GM18505 (cell line): ENCODE measurements at regions not wholly inside any gene's neighbourhood (a gene's known extent, or its start where the extent isn't known, plus 50 kb on each side); places are given as distances from the start of the nearest gene placed in this dataset.

Experiments used
- ATAC-seq: cut with Tn5 transposase; IDR thresholded peaks from one replicate; pipeline ENCODE4 v1.9.1; 2021; ENCODE audit not compliant: unreplicated experiment
- POLR2A ChIP-seq: IDR thresholded peaks from 4 replicates; pipeline ENCODE4 v1.6.1; 2011; ENCODE audit warnings: borderline replicate concordance; ENCODE audit not compliant: insufficient read depth, insufficient read length; ENCODE audit errors: extremely low read depth

- TF ChIP-seq POLR2A, result no peak
- ATAC-seq, result no peak
Observed at GRCh38 chrX:140848800-140849199, 139.2 kb downstream of the LINC00632 start.

GRCh38 chrX:140860718-140861117 lies 141.7 kb upstream of the SPANXB1 start:
- no peak for ATAC-seq
- TF ChIP-seq POLR2A, result no peak

GRCh38 chrX:140866446-140866845 lies 135.9 kb upstream of the SPANXB1 start:
- TF ChIP-seq POLR2A, result no peak
- no peak for ATAC-seq

- ATAC-seq, result no peak
- no peak for TF ChIP-seq POLR2A
Observed at GRCh38 chrX:140912606-140913005, 89.8 kb upstream of the SPANXB1 start.

- ATAC-seq, result no peak
- no peak for TF ChIP-seq POLR2A
Observed at GRCh38 chrX:140913802-140914501, 88.4 kb upstream of the SPANXB1 start.

GRCh38 chrX:140916872-140917271 lies 85.5 kb upstream of the SPANXB1 start:
- no peak for TF ChIP-seq POLR2A
- no peak for ATAC-seq

GRCh38 chrX:140917354-140918115 lies 84.9 kb upstream of the SPANXB1 start:
- no peak for ATAC-seq
- no peak for TF ChIP-seq POLR2A

- TF ChIP-seq POLR2A, result no peak
Observed at GRCh38 chrX:140918398-140919038, 83.9 kb upstream of the SPANXB1 start.

GRCh38 chrX:140920416-140920815 lies 82.0 kb upstream of the SPANXB1 start:
- ATAC-seq, result no peak
- no peak for TF ChIP-seq POLR2A

More at GRCh38 chrX:140918398-140919038, 83.9 kb upstream of the SPANXB1 start:
- peak; percentile 93 for ATAC-seq

- no peak for ATAC-seq
- no peak for TF ChIP-seq POLR2A
Observed at GRCh38 chrX:140923118-140923517, 79.3 kb upstream of the SPANXB1 start.

GRCh38 chrX:140928739-140929138 lies 73.7 kb upstream of the SPANXB1 start:
- no peak for ATAC-seq
- no peak for TF ChIP-seq POLR2A

GRCh38 chrX:140933016-140933415 lies 69.4 kb upstream of the SPANXB1 start:
- TF ChIP-seq POLR2A, result no peak
- no peak for ATAC-seq

GRCh38 chrX:140933874-140934655 lies 68.3 kb upstream of the SPANXB1 start:
- TF ChIP-seq POLR2A, result no peak
- no peak for ATAC-seq
